Neuronal stem cell (in vitro differentiated cells): ENCODE measurements at regions not wholly inside any gene's neighbourhood (a gene's known extent, or its start where the extent isn't known, plus 50 kb on each side); places are given as distances from the start of the nearest gene placed in this dataset.

Experiments used
- DNase-seq: peaks from one replicate; pipeline ENCODE4 v3.0.0-alpha.2; 2013; ENCODE audit warnings: low spot score
- H2AFZ ChIP-seq: one replicate; pipeline ENCODE4 v1.6.1; 2013; ENCODE audit warnings: mild to moderate bottlenecking, low read length, inconsistent platforms
- H2AK5ac ChIP-seq: 2 replicates; pipeline ENCODE4 v1.6.1; 2013; ENCODE audit warnings: low read depth, mild to moderate bottlenecking, inconsistent platforms, low read length, moderate library complexity, mixed read lengths
- H2BK120ac ChIP-seq: 2 replicates; pipeline ENCODE4 v1.6.1; 2013; ENCODE audit warnings: low read depth, mild to moderate bottlenecking, inconsistent platforms, low read length, moderate library complexity, mixed read lengths
- H2BK12ac ChIP-seq: one replicate; pipeline ENCODE4 v1.6.1; 2013; ENCODE audit warnings: low read length, inconsistent platforms
- H2BK15ac ChIP-seq: 2 replicates; pipeline ENCODE4 v1.6.1; 2013; ENCODE audit warnings: mild to moderate bottlenecking, low read length, inconsistent platforms, mixed read lengths
- H2BK5ac ChIP-seq: one replicate; pipeline ENCODE4 v1.6.1; 2013; ENCODE audit warnings: inconsistent platforms, mild to moderate bottlenecking, low read length, moderate library complexity
- H3K14ac ChIP-seq: one replicate; pipeline ENCODE4 v1.6.1; 2013; ENCODE audit warnings: low read length, inconsistent platforms
- H3K18ac ChIP-seq: 2 replicates; pipeline ENCODE4 v1.6.1; 2013; ENCODE audit warnings: low read length, inconsistent platforms
- H3K23ac ChIP-seq: 2 replicates; pipeline ENCODE4 v1.6.1; 2013; ENCODE audit warnings: low read depth, mild to moderate bottlenecking, mixed read lengths, low read length, inconsistent platforms; ENCODE audit not compliant: poor library complexity
- H3K27ac ChIP-seq: replicated peaks from 3 replicates; pipeline ENCODE4 v1.5.1; 2013; ENCODE audit warnings: low read length, inconsistent platforms
- H3K27me3 ChIP-seq, 3 experiments: 2 replicates each; pipeline ENCODE4 v1.6.1; 2013; ENCODE audit warnings: low read length in 3 of 3, mild to moderate bottlenecking in 2 of 3, inconsistent platforms in 1 of 3, low read depth in 1 of 3, mixed read lengths in 1 of 3, moderate library complexity in 1 of 3; ENCODE audit not compliant: control insufficient read depth in 3 of 3, insufficient read depth in 3 of 3
- H3K36me3 ChIP-seq, 2 donors: replicated peaks in 1 of 2; 2 replicates each; pipeline ENCODE4 v1.6.1; 2013; ENCODE audit warnings: low read length in 2 of 2; ENCODE audit not compliant: control insufficient read depth in 2 of 2, insufficient read depth in 2 of 2
- H3K4ac ChIP-seq: 2 replicates; pipeline ENCODE4 v1.6.1; 2013; ENCODE audit warnings: inconsistent platforms, mild to moderate bottlenecking, low read length, moderate library complexity
- H3K4me1 ChIP-seq, 2 donors: 1 replicate in 1 of 2; 2 replicates in 1 of 2; pipeline ENCODE4 v1.6.1; 2013; ENCODE audit warnings: low read length in 2 of 2, low read depth in 1 of 2; ENCODE audit not compliant: control insufficient read depth in 2 of 2, insufficient read depth in 1 of 2
- H3K4me2 ChIP-seq: one replicate; pipeline ENCODE4 v1.6.1; 2013; ENCODE audit warnings: mild to moderate bottlenecking, low read length, inconsistent platforms; ENCODE audit not compliant: insufficient read depth, poor library complexity, severe bottlenecking
- H3K4me3 ChIP-seq, 2 donors: 2 replicates each; pipeline ENCODE4 v1.5.1; 2013; ENCODE audit warnings: low read length in 2 of 2, mild to moderate bottlenecking in 2 of 2, inconsistent platforms in 1 of 2, moderate library complexity in 1 of 2
- H3K79me1 ChIP-seq: one replicate; pipeline ENCODE4 v1.6.1; 2013; ENCODE audit warnings: low read depth, mild to moderate bottlenecking, inconsistent platforms, low read length, moderate library complexity
- H3K9ac ChIP-seq: one replicate; pipeline ENCODE4 v1.6.1; 2013; ENCODE audit warnings: mild to moderate bottlenecking, low read depth, low read length, inconsistent platforms; ENCODE audit not compliant: poor library complexity
- H3K9me3 ChIP-seq, 2 donors: replicated peaks in 1 of 2; 2 replicates each; pipeline versions ENCODE3 to v1.6.1; 2013; ENCODE audit warnings: low read length in 2 of 2, mild to moderate bottlenecking in 2 of 2, inconsistent platforms in 1 of 2, low read depth in 1 of 2, mixed read lengths in 1 of 2, moderate library complexity in 1 of 2; ENCODE audit not compliant: control insufficient read depth in 2 of 2, insufficient read depth in 1 of 2
- H4K8ac ChIP-seq: one replicate; pipeline ENCODE4 v1.6.1; 2013; ENCODE audit warnings: low read depth, mild to moderate bottlenecking, inconsistent platforms, low read length, moderate library complexity
- H4K91ac ChIP-seq: one replicate; pipeline ENCODE4 v1.6.1; 2013; ENCODE audit warnings: low read length, low read depth, mild to moderate bottlenecking, inconsistent platforms; ENCODE audit not compliant: poor library complexity
- WGBS, 2 donors: extraction: QIAGEN DNeasy Blood & Tissue Kit; methylation state at CpG; one replicate each; pipeline ENCODE4 v1.1.7; 2013; ENCODE audit warnings: missing lambda C conversion rate in 2 of 2, mixed read lengths in 1 of 2; ENCODE audit not compliant: insufficient read length in 2 of 2, insufficient replicate concordance in 1 of 2; ENCODE audit errors: extremely low coverage in 2 of 2; 5-methylcytosine and 5-hydroxymethylcytosine counted together

DNA sequence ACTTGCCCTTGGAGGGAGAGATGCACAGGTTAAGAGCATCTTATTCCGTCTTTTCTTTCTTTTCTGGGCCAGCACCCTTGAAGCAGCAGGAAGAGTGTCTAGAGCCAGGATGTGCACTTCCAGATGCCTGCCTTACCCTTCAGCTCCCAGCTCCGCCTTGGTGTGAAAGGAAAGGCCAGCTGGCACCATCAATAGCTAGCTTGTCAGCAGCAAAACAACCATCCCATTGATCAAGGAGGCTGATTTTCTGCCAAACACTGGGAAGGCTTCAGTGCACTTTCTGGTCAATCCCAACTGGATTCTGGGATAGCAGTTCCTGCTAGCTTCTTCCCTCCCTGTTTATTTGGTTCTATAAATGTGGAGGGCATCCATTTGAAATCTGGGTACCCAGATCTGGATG is 110.9 kb upstream of the GALNT15 start:
- peaks cover 0 to 6% of the 10 kb centered on the region in 2 donors for H3K4me1 ChIP-seq
- H4K91ac ChIP-seq, result no peak overlapping the region
- H3K9ac ChIP-seq, result no peak overlapping the region
- no peak overlapping the region for H3K4ac ChIP-seq
- no peak overlapping the region for H2BK5ac ChIP-seq
- no peaks in the 10 kb centered on the region for H3K79me1 ChIP-seq
- no peak overlapping the region for H3K18ac ChIP-seq
- no peak overlapping the region for H3K27ac ChIP-seq
- WGBS, 2 donors, result no CpG with 5 or more reads among the region's 2 CpGs
- no peaks in the 10 kb centered on the region for H3K36me3 ChIP-seq
- no peak overlapping the region for H4K8ac ChIP-seq
- no peak overlapping the region for H2AK5ac ChIP-seq
- H2BK120ac ChIP-seq, result no peak overlapping the region
- DNase-seq, result no peak
- no peak overlapping the region for H2BK15ac ChIP-seq
- H3K27me3 ChIP-seq, result no peaks in the 10 kb centered on the region
- no peak overlapping the region for H3K23ac ChIP-seq
- H3K14ac ChIP-seq, result no peak overlapping the region
- no peak overlapping the region for H3K4me2 ChIP-seq
- H2AFZ ChIP-seq, result no peak overlapping the region
- H3K9me3 ChIP-seq, result no peaks in the 10 kb centered on the region
- no peak overlapping the region for H3K4me3 ChIP-seq
- no peak overlapping the region for H2BK12ac ChIP-seq

DNA sequence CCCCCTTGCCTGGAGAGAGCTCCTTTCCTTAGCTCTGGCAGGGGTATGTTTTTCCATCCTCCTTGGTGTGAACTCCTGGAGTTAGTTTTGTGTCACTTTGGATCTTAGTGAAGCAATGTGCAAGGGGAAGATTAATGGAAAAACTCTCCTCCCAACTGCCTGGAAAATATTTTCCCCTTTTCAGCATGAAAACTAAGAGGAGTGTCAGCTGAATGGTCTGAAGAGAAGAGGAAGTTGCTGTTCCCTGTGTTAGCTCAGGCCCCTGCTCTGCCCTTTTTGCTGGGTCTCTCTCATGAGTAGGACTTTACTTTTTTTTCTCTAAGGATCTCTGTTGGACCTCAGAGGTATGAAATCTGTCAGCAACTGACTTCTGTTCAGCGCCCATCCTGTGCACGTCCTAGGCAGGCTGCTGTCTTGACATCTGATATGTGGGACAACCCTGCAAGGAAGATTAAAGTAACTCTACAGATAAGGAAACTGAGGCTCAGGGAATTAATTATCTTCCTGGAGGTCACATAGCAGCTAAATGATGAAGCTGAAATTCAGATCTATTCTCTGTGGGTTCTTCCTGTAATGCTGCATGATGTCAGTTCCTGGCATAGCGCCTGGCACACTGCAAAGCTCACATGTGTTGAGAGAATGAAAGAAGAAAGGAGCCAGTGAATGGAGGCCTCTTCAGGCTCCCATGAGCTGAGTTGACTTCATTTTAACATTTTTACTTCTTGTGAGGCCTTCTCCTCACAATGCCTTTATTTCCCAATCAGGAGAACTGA is 109.7 kb upstream of the GALNT15 start:
- H3K4me1 ChIP-seq, result peaks cover 0 to 6% of the 10 kb centered on the region in 2 donors
- H3K4me3 ChIP-seq, result no peak overlapping the region
- H2BK15ac ChIP-seq, result no peak overlapping the region
- H3K36me3 ChIP-seq, result no peaks in the 10 kb centered on the region
- no peak overlapping the region for H4K8ac ChIP-seq
- DNase-seq, result no peak
- H3K9ac ChIP-seq, result no peak overlapping the region
- H3K79me1 ChIP-seq, result no peaks in the 10 kb centered on the region
- H2AK5ac ChIP-seq, result no peak overlapping the region
- no peak overlapping the region for H3K18ac ChIP-seq
- H2BK120ac ChIP-seq, result no peak overlapping the region
- H3K27me3 ChIP-seq, result no peaks in the 10 kb centered on the region
- no peak overlapping the region for H2AFZ ChIP-seq
- H3K4me2 ChIP-seq, result no peak overlapping the region
- H2BK12ac ChIP-seq, result no peak overlapping the region
- H3K14ac ChIP-seq, result no peak overlapping the region
- no peak overlapping the region for H2BK5ac ChIP-seq
- no peak overlapping the region for H4K91ac ChIP-seq
- no peak overlapping the region for H3K4ac ChIP-seq
- no peak overlapping the region for H3K23ac ChIP-seq
- WGBS, 2 donors, result no CpG with 5 or more reads among the region's 3 CpGs
- no peaks in the 10 kb centered on the region for H3K9me3 ChIP-seq
- no peak overlapping the region for H3K27ac ChIP-seq

DNA sequence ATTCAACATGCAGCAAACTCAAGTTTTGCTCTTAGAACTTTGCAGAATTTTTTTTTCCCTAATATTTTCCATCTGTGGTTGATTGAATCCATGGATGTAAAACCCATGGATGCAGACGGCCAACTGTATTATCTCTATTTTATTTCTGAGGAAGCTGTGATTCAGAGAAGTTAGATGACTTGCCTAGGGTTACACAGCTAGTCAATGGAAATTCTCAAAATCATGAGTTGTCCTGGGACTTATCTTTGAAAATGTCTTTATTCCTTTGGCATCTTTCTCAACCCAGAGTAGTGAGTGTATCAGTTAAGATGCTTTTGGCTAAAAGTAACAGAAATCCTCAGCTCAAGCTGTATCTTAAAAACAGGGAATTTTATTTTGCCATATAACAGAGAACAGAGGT is 107.9 kb upstream of the GALNT15 start:
- no CpG with 5 or more reads among the region's 1 CpG for WGBS, 2 donors
- Histone ChIP-seq H3K4ac (no peak overlapping the region), H2BK120ac (no peak overlapping the region), H2AK5ac (no peak overlapping the region), H3K9me3 (no peaks in the 10 kb centered on the region), H3K4me1 (no peaks in the 10 kb centered on the region), H3K79me1 (no peaks in the 10 kb centered on the region), H3K27me3 (no peaks in the 10 kb centered on the region), H3K4me3 (no peak overlapping the region), H2AFZ (no peak overlapping the region), H3K14ac (no peak overlapping the region), H3K27ac (no peak overlapping the region), H2BK15ac (no peak overlapping the region), H3K4me2 (no peak overlapping the region), H3K23ac (no peak overlapping the region), H3K18ac (no peak overlapping the region), H4K8ac (no peak overlapping the region), H2BK12ac (no peak overlapping the region), H3K36me3 (no peaks in the 10 kb centered on the region), H3K9ac (no peak overlapping the region), H2BK5ac (no peak overlapping the region), H4K91ac (no peak overlapping the region)
- DNase-seq, result no peak

DNA sequence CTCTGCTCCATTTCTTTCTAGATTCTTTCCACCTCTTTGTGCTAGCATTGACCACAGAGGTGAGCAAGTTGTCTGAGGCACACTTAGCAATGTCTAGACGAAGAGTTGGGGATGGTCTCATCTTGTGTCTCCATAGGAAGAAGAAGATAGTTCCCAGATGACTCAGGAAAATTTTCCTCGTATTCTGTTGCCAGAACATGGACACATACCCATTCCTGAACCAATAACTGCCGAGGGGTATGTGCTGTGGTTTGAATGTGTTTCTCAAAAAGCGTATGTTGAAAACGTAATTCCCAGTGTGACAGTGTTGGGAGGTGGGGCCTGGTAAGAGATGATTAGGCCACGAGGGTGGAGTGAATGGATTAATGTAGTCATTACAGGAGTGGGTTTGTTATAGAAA is 107.5 kb upstream of the GALNT15 start:
- no peak overlapping the region for H3K9ac ChIP-seq
- no peak overlapping the region for H2AK5ac ChIP-seq
- H2BK12ac ChIP-seq, result no peak overlapping the region
- no peak overlapping the region for H3K4me3 ChIP-seq
- H3K4ac ChIP-seq, result no peak overlapping the region
- no peak overlapping the region for H3K23ac ChIP-seq
- no peak overlapping the region for H4K91ac ChIP-seq
- no peak overlapping the region for H3K4me2 ChIP-seq
- H3K27me3 ChIP-seq, result no peaks in the 10 kb centered on the region
- no peak overlapping the region for H3K27ac ChIP-seq
- H3K4me1 ChIP-seq, result no peaks in the 10 kb centered on the region
- H3K14ac ChIP-seq, result no peak overlapping the region
- H3K36me3 ChIP-seq, result no peaks in the 10 kb centered on the region
- no peak overlapping the region for H2BK15ac ChIP-seq
- WGBS, 2 donors, result no CpG with 5 or more reads among the region's 6 CpGs
- H4K8ac ChIP-seq, result no peak overlapping the region
- no peak overlapping the region for H3K18ac ChIP-seq
- no peaks in the 10 kb centered on the region for H3K79me1 ChIP-seq
- no peak overlapping the region for H2BK5ac ChIP-seq
- no peak for DNase-seq
- H3K9me3 ChIP-seq, result no peaks in the 10 kb centered on the region
- H2BK120ac ChIP-seq, result no peak overlapping the region
- no peak overlapping the region for H2AFZ ChIP-seq
